Activated B cell treated with CpG ODN at 0.5 μM for 24 hours (primary cell): ENCODE measurements at regions not wholly inside any gene's neighbourhood (a gene's known extent, or its start where the extent isn't known, plus 50 kb on each side); places are given as distances from the start of the nearest gene placed in this dataset.

ENCODE experiments used
- ATAC-seq: fragments of 200-7000 bp; cut with Tn5 transposase; one replicate; pipeline ENCODE4 v1.10.0; 2021; ENCODE audit warnings: low read depth, mild to moderate bottlenecking, moderate library complexity
- CTCF ChIA-PET: fragments of 350-600 bp; sonication (Branson Sonifier 250); formaldehyde crosslinking; loops from one replicate; lab custom pipeline; 2021; ENCODE audit warnings: antibody characterized with exemption; lab: Charles Lee
- POLR2A ChIA-PET: fragments of 350-600 bp; sonication (Branson Sonifier 250); formaldehyde crosslinking; loops from one replicate; lab custom pipeline; 2021; ENCODE audit warnings: antibody characterized with exemption; lab: Charles Lee
- DNase-seq: peaks from one replicate; pipeline ENCODE4 v3.0.0; 2022
- H3K27ac Mint-ChIP-seq: one replicate; pipeline ENCODE4 v1.8.0; 2020; ENCODE audit warnings: mixed read lengths
- H3K27me3 Mint-ChIP-seq: one replicate; pipeline ENCODE4 v1.8.0; 2021; ENCODE audit warnings: mixed read lengths
- H3K36me3 Mint-ChIP-seq: one replicate; pipeline ENCODE4 v1.8.0; 2021; ENCODE audit warnings: low read depth, mixed read lengths
- H3K4me1 Mint-ChIP-seq: one replicate; pipeline ENCODE4 v1.8.0; 2021; ENCODE audit warnings: mixed read lengths
- H3K4me3 Mint-ChIP-seq: one replicate; pipeline ENCODE4 v1.8.0; 2020; ENCODE audit warnings: mild to moderate bottlenecking, mixed read lengths
- H3K9me3 Mint-ChIP-seq: one replicate; pipeline ENCODE4 v1.8.0; 2020; ENCODE audit warnings: mixed read lengths
- CTCF ChIP-seq: fragments of 200-600 bp; IDR thresholded peaks from one replicate; pipeline ENCODE4 v1.8.0; 2022; ENCODE audit warnings: antibody characterized with exemption, mild to moderate bottlenecking
- intact Hi-C: fragments of 100-400 bp; cut with micrococcal nuclease; formaldehyde crosslinking; loops from one replicate; pipeline ENCODE4 v1.15.1; 2024

- Mint-ChIP-seq H3K36me3 (no peaks in the 10 kb centered on the region), H3K27ac (no peak overlapping the region), H3K4me1 (no peaks in the 10 kb centered on the region), H3K4me3 (no peak overlapping the region), H3K9me3 (peaks cover 2% of the 10 kb centered on the region), H3K27me3 (peaks cover 10% of the 10 kb centered on the region)
- intact Hi-C loops = no loop called here
- TF ChIP-seq CTCF = no peak
- CTCF ChIA-PET = interaction anchor here (1.2 kb wide), 1 partner anchor 614 kb away, joined by 4 read pairs; no protein-coding TSS in a partner anchor
- DNase-seq = no peak
- POLR2A ChIA-PET = no interaction called here
- no peak for ATAC-seq
Measured at GRCh38 chr3:120506076-120506827, 55.5 kb upstream of the FSTL1 start.

GRCh38 chr3:120503727-120504616 lies 53.2 kb upstream of the FSTL1 start:
- Mint-ChIP-seq H3K27ac (no peak overlapping the region), H3K36me3 (no peaks in the 10 kb centered on the region), H3K4me3 (no peak overlapping the region), H3K27me3 (peaks cover 8% of the 10 kb centered on the region), H3K9me3 (peaks cover under 1% of the 10 kb centered on the region), H3K4me1 (no peaks in the 10 kb centered on the region)
- no peak for TF ChIP-seq CTCF
- ATAC-seq (no peak), DNase-seq (no peak)
- CTCF ChIA-PET = interaction anchor here (0.7 to 1.6 kb wide), 2 partner anchors 49 to 55 kb away, joined by 4 to 5 read pairs; no protein-coding TSS in a partner anchor
- intact Hi-C loops = no loop called here
- POLR2A ChIA-PET = no interaction called here

- Mint-ChIP-seq H3K27me3 (peaks cover under 1% of the 10 kb centered on the region), H3K4me3 (no peak overlapping the region), H3K9me3 (no peaks in the 10 kb centered on the region), H3K27ac (no peak overlapping the region), H3K4me1 (no peaks in the 10 kb centered on the region), H3K36me3 (no peaks in the 10 kb centered on the region)
- intact Hi-C loops = no loop called here
- ATAC-seq = no peak
- no peak for TF ChIP-seq CTCF
- DNase-seq = no peak
- ChIA-PET CTCF (no interaction called here), POLR2A (no interaction called here)
Measured at GRCh38 chr3:120502116-120502515, 51.3 kb upstream of the FSTL1 start.
